Mammary epithelial cell (primary cell): ENCODE measurements at regions not wholly inside any gene's neighbourhood (a gene's known extent, or its start where the extent isn't known, plus 50 kb on each side); places are given as distances from the start of the nearest gene placed in this dataset.

Source experiments
- CTCF ChIP-seq, 2 donors: IDR thresholded peaks in 1 of 2; conservative IDR thresholded peaks in 1 of 2; 2 replicates each; pipeline ENCODE4 v1.5.1; 2011 to 2012; ENCODE audit warnings: inconsistent platforms in 2 of 2, low read length in 2 of 2, mild to moderate bottlenecking in 2 of 2, control low read depth in 1 of 2, low read depth in 1 of 2; ENCODE audit not compliant: insufficient read depth in 1 of 2; ENCODE audit errors: extremely low read depth in 1 of 2
- EZH2 ChIP-seq: IDR thresholded peaks from 2 replicates; pipeline ENCODE4 v1.6.1; 2012; ENCODE audit warnings: low read length, inconsistent platforms, borderline replicate concordance

GRCh38 chr17:33481652-33482051 lies 188.6 kb upstream of the ASIC2 start:
- no peak for TF ChIP-seq EZH2
- no peak for TF ChIP-seq CTCF (conservative IDR thresholded peaks at IDR 0.05 in 1 of 2, IDR thresholded peaks at IDR 0.05 in 1 of 2; ENCODE audit: extremely low read depth in 1 of 2, insufficient read depth in 1 of 2, low read depth in 1 of 2, low read length in 2 of 2)
